ENCODE measurements at regions not wholly inside any gene's neighbourhood (a gene's known extent, or its start where the extent isn't known, plus 50 kb on each side); places are given as distances from the start of the nearest gene placed in this dataset.

DNA sequence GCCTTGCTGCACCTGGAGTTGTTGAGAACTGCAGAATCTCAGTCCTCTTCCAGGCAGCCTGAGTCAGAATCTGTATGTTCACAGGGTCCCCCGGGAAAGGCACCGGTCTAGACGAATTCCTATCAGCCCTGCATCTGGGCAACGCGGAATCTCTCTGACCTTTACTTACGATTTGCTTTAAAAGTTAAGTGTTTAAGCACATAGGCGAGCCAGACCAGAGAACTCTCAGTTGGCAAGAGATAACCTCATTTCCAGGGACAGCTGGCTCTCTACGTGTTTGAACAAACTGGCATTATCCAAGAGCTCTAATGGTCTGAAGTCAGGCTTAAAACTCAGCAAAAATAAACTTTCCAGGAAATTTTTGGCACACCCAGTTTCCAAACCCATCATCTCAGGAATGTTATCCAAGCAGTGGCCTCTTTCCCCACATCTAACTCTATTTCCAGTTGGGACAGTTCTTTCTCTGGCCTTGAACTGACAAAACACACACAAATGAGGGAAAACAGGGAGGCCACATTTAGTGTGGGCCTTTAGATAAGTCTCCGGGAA, 53.4 kb downstream of the HES1 start:
- TF ChIP-seq, protein P1, sequence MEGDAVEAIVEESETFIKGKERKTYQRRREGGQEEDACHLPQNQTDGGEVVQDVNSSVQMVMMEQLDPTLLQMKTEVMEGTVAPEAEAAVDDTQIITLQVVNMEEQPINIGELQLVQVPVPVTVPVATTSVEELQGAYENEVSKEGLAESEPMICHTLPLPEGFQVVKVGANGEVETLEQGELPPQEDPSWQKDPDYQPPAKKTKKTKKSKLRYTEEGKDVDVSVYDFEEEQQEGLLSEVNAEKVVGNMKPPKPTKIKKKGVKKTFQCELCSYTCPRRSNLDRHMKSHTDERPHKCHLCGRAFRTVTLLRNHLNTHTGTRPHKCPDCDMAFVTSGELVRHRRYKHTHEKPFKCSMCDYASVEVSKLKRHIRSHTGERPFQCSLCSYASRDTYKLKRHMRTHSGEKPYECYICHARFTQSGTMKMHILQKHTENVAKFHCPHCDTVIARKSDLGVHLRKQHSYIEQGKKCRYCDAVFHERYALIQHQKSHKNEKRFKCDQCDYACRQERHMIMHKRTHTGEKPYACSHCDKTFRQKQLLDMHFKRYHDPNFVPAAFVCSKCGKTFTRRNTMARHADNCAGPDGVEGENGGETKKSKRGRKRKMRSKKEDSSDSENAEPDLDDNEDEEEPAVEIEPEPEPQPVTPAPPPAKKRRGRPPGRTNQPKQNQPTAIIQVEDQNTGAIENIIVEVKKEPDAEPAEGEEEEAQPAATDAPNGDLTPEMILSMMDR (IDR thresholded peaks at IDR 0.05 in 4 of 5, conservative IDR thresholded peaks at IDR 0.05 in 1 of 5), result no peak
- TF ChIP-seq POLR2A (IDR thresholded peaks at IDR 0.05), result no peak

Data from gastrocnemius medialis (tissue), 4 donors.